COLO668 (cell line): ENCODE measurements at regions not wholly inside any gene's neighbourhood (a gene's known extent, or its start where the extent isn't known, plus 50 kb on each side); places are given as distances from the start of the nearest gene placed in this dataset.

Source experiments
- DNase-seq: peaks from one replicate; lab custom pipeline; 2025; ENCODE audit not compliant: unreplicated experiment; lab: John Stamatoyannopoulos, UW

GRCh38 chr15:93830221-93831080 is 400.9 kb upstream of the MCTP2 start:
- DNase-seq = peak; percentile 56

- peak; percentile 56 for DNase-seq
These were observed 402.1 kb upstream of the MCTP2 start for GRCh38 chr15:93829115-93829870.

GRCh38 chr15:93826790-93827189 is 404.6 kb upstream of the MCTP2 start:
- DNase-seq = no peak

- DNase-seq = no peak
These were observed 405.1 kb upstream of the MCTP2 start for GRCh38 chr15:93826293-93826692.

- no peak for DNase-seq
These were observed 405.7 kb upstream of the MCTP2 start for GRCh38 chr15:93825682-93826081.

- DNase-seq = no peak
These were observed 407.1 kb upstream of the MCTP2 start for GRCh38 chr15:93823971-93824913.

DNA sequence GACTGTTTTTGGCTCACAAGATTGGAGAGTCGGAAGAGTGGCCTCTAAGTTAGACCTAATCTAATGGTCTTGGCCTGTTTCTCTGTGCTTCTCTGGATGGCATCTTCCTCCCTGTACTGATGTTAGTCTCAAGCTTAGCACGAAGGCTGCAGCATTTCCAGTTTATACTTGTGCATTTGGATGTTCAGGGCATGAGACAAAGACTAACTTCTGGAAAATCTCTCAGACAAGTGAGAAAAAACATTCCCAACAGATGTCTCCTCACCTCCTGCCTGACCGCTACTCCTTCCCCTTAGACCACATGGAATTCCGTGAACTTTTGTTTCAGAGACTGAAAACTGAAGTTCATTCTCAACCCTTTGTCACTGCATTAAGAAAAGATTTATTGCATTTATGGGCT is 410.8 kb upstream of the MCTP2 start:
- no peak for DNase-seq

- no peak for DNase-seq
These were observed 411.5 kb upstream of the MCTP2 start for GRCh38 chr15:93819826-93820225.

- DNase-seq = no peak
These were observed 414.5 kb upstream of the MCTP2 start for GRCh38 chr15:93816815-93817214.

- DNase-seq = no peak
These were observed 420.1 kb upstream of the MCTP2 start for GRCh38 chr15:93811305-93811704.

DNA sequence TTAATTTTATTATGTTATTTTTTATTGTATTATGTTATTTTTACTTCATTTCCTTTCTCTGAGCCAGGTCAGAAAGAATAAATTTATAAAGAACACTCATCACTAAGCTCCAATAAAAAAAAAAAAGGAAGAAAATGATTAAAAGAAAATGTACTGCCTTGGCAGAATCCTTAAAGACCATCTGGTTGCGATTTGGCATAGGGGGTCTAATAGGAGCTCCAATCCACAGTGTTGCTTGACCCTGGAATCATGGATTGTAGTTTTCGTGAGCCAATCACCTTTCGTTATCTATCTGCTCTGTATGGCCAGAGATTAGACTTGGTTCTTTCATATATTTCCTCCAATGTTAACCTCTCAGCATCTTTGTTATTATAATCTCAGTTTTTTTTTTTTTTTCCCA is 421.8 kb upstream of the MCTP2 start:
- DNase-seq = no peak

GRCh38 chr15:93803421-93804152 is 427.8 kb upstream of the MCTP2 start:
- peak; percentile 86 for DNase-seq

DNA sequence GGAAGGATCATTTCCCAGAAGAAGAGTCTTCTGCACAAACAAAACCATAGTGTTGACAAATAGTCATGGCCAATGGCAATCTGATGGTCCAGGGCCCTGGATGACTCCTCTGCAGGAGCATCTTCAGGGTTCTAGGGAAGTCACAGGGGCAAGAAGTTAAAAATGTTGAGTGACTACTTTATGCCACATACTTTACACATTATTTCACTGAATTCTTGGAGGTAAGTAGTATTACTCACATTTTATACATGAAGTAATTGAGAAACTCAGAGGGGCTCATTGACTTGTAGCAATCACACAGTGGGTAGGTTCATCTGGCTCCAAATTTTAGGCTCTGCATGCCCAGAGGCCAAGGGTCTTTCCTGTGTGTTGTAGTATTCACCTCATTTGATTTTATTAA is 430.2 kb upstream of the MCTP2 start:
- no peak for DNase-seq

GRCh38 chr15:93800805-93801204 is 430.6 kb upstream of the MCTP2 start:
- no peak for DNase-seq

DNA sequence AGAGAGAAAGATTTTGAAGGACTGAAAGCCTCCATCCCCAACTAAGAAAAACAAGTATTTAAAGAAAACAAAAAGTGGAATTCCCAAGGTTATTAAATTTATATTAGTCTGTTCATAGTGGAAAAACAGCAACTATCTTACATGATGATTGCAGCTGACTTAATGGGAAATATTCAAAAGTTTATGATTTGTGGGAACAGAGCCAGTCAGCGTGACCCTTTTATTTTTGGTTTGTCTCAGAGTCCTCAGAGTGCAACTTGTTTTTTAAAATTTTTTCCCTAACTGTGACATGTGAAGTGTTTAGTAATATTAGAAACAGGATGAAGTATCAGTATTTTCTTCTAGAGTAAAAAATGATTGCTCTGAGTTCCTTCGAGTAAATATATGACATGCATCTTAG is 441.9 kb upstream of the MCTP2 start:
- DNase-seq = no peak

DNA sequence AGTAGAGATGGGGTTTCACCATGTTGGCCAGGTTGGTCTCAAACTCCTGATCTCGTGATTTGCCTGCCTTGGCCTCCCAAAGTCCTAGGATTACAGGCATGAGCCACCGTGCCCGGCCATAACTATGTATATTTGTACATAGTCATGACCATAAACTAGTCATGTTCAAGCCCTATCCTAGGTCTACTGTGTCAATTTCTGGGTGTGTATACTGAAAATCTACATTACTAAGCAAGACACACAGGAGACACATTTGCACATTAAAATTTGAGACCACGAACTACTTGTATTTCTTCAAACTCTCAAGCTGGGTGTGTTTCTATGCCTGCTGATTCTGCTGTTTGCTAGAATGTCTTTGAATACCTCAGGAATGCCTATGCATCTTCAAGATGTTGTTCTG is 451.3 kb upstream of the MCTP2 start:
- DNase-seq = no peak

- no peak for DNase-seq
These were observed 452.0 kb upstream of the MCTP2 start for GRCh38 chr15:93779341-93779740.

DNA sequence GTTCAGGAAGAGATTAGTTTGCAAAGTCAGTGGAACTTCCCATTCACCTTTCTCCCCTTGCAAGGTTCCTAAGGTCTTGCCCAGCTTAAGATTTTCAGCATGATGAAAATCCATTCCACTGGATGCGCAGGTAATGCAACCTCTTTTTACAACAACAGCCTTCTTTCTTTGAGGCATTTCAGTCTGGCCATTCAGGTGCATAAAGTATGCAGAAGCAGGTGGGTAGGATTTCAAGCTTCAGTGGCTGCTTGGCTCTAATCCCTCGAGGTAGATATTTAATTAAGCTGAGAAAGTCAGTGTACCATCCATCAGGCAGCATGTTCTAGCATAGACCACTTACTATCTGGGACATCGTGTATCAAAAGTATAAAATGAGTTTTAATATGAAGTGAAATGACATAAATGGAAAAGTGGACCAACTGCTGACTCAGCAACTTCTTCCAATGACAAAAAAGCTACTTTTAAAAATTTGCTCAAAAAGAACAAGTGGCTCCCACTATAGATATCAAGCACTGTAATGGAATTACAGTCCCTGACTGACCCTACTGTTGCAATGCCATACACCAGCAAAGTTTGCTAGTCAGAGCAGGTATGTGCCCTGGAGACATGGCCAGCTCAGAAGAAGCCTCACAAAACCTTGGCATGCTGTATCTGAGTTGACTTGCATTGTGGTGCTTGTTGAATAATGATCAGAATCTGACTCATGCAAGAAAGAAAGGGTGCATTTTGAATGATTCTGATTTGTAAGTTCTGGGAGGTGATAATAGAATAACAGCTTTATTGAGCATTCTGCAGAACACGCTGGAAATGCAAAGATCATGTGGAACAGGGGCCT is 459.9 kb upstream of the MCTP2 start:
- DNase-seq = no peak

DNA sequence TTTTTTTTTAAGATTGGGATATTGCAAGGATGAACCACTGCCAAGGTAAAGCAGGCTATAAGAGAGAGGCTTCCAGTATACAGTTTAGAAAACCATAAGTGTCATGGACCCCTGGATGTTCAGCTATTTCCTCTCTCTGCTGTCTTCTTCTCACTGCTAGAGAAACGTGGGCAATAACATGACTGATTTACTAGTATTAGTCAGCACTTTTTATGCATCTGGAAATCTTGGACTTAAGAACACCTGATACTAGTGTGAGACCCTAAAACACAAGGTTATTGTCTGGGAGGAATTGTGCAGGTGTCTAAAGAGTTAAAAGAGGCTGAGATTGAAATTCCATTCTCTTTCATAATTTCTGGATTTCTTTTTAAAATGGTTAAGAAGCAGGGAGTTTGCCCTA is 460.6 kb upstream of the MCTP2 start:
- no peak for DNase-seq

GRCh38 chr15:93762036-93762435 is 469.3 kb upstream of the MCTP2 start:
- DNase-seq = no peak
